HCT116 (cell line): ENCODE measurements at regions not wholly inside any gene's neighbourhood (a gene's known extent, or its start where the extent isn't known, plus 50 kb on each side); places are given as distances from the start of the nearest gene placed in this dataset.

Experiments
- CEBPB ChIP-seq: IDR thresholded peaks from 2 replicates; pipeline ENCODE4 v1.6.1; 2012; ENCODE audit warnings: low read depth
- CTCF ChIP-seq, 3 experiments: fragments of 200-600 bp in 1 of 3; sonication (generic) in 1 of 3; IDR thresholded peaks in 2 of 3; conservative IDR thresholded peaks in 1 of 3; 2 replicates each; pipeline ENCODE4 v1.5.1; 2012 to 2017; ENCODE audit warnings: low read depth in 2 of 3, low read length in 2 of 3, antibody characterized with exemption in 1 of 3, borderline replicate concordance in 1 of 3, control low read depth in 1 of 3, mild to moderate bottlenecking in 1 of 3, mixed read lengths in 1 of 3, mixed run types in 1 of 3, moderate library complexity in 1 of 3; ENCODE audit not compliant: insufficient read depth in 1 of 3
- ELF1 ChIP-seq: IDR thresholded peaks from 2 replicates; pipeline ENCODE4 v1.6.1; 2012; ENCODE audit warnings: low read depth, borderline replicate concordance
- EZH2 ChIP-seq: fragments of 200-600 bp; sonication (generic); IDR thresholded peaks from 2 replicates; pipeline ENCODE4 v1.6.1; 2017; ENCODE audit warnings: antibody characterized with exemption, mixed run types
- EZH2phosphoT487 ChIP-seq: fragments of 200-600 bp; IDR thresholded peaks from 2 replicates; pipeline ENCODE4 v1.6.1; 2018; ENCODE audit warnings: antibody characterized with exemption, borderline replicate concordance
- FOSL1 ChIP-seq: IDR thresholded peaks from 2 replicates; pipeline ENCODE4 v1.6.1; 2012; ENCODE audit warnings: low read depth
- MAX ChIP-seq: IDR thresholded peaks from 2 replicates; pipeline ENCODE4 v1.6.1; 2012
- POLR2A ChIP-seq: IDR thresholded peaks from 2 replicates; pipeline ENCODE4 v1.7.0; 2011; ENCODE audit warnings: borderline replicate concordance; ENCODE audit not compliant: insufficient read depth, insufficient read length; ENCODE audit errors: extremely low read depth
- POLR2AphosphoS5 ChIP-seq: IDR thresholded peaks from 2 replicates; pipeline ENCODE4 v1.6.1; 2011; ENCODE audit warnings: mild to moderate bottlenecking, low read depth, low read length, moderate library complexity
- REST ChIP-seq: IDR thresholded peaks from 2 replicates; pipeline ENCODE4 v1.6.1; 2012; ENCODE audit warnings: low read depth

- no peak for TF ChIP-seq REST
- no peak for TF ChIP-seq POLR2A
- no peak for TF ChIP-seq CTCF (IDR thresholded peaks at IDR 0.05 in 2 of 3, conservative IDR thresholded peaks at IDR 0.05 in 1 of 3; ENCODE audit: borderline replicate concordance in 1 of 3, insufficient read depth in 1 of 3, low read depth in 2 of 3, low read length in 2 of 3)
- TF ChIP-seq CEBPB = no peak
- TF ChIP-seq FOSL1 = no peak
- TF ChIP-seq MAX = no peak
- no peak for TF ChIP-seq EZH2phosphoT487
- TF ChIP-seq POLR2AphosphoS5 = no peak
- no peak for TF ChIP-seq ELF1
- TF ChIP-seq EZH2 = no peak
Measured at GRCh38 chrX:93319609-93320008, 353.8 kb downstream of the NAP1L3 start.
